GM11168 (cell line): ENCODE measurements at regions not wholly inside any gene's neighbourhood (a gene's known extent, or its start where the extent isn't known, plus 50 kb on each side); places are given as distances from the start of the nearest gene placed in this dataset.

Source experiments
- in situ Hi-C: fragments of 300-500 bp; cut with MboI; formaldehyde crosslinking; loops from one replicate; pipeline ENCODE4 v1.12.0; 2022; ENCODE audit warnings: low sequenced_read_pairs; ENCODE audit not compliant: unreplicated experiment

DNA sequence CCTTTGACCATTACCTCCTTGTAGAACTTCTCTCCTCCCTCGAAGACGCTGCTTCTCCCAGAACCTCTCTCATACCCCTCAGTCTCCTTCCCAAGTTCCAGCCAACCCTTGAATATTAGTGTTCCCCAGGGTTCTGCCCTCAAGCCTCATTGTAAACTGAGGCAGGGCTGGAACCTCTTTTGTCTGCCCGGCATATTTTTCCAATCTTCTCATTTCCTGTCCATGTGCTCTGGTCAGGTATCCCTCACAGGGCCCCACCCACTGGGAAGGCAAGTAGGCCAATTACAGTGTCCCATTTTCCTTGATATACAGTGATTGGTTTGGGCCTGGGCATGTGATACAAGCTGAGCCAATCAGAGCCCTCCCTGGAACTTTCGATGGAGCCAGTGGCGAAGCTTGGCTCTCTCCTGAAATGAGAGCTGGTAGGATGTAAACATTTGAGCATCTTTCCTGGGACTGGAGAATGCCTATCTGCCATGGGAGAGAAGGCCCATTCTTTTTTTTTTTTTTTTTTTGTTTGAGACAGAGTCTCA lies 57.1 kb upstream of the ID3 start:
- in situ Hi-C loops: no loop called here

DNA sequence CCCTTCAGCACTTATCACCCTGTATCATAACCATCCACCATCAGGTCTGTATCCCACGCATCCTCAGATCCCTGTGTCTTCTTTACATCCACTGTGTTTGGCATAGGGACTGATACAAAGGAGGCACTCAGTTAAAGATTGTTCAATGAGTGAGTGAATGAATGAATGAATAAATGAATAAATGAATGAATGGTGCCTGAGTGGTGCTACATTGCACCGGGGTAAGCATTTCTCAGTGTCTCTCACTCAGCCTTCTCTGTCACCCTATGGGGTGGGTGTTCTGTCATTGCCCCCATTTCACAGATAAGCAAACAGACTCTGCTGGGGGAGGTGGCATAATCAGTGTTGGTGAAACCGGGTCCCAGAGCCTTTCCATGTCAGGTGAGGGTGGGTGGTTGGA lies 56.6 kb upstream of the ID3 start:
- in situ Hi-C loops: no loop called here

DNA sequence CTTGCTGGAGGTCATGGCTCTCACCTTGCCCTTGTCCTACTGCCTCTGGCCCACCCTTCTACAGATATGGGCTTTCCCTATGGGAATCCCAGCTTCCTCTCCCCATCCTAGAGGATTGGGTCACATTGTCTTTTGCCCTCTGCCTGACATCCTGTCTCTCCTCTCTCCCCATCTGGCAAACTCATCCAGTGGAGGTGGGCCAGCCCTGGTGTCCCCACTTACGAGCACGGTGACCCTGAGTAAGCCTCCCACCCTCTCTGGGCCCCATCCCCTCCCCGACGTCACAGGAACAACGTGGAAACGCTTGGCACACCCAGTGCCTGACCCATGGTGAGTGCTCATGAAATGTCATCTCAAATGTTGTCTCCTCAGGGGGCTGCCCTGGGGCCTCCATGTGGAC lies 56.1 kb upstream of the ID3 start:
- in situ Hi-C loops: no loop called here

DNA sequence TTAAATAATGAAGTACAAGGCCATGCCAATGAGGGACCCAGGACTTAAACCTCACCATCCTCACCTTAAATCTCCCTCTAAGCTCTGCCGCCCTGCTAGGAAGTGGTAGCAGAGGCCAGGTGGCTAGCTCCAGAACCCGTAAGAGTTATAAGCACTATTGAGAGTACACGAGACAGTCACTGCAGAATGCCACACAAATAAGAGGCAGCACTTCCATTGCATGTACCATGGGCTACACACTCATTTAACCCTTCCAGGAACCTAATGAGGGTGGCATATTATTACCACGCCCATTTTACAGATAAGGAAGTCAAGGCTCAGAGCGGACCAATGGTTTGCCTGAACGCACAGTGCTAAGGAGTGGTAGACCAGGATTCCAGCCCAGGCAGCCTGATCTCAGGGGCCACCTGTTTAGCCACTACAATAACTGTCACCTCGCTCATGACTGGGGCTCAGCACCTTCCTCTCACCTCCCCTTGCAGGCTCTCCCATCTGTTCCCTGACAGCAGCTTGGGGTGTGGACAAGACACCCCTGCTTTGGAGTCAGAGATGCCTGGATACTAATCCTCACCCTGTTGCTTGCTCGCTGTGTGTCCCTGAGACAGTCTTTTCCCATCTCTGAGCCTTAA lies 54.8 kb upstream of the ID3 start:
- in situ Hi-C loops: loop anchor here (5.0 kb wide), 1 partner anchor 52 kb away; no protein-coding TSS in a partner anchor

DNA sequence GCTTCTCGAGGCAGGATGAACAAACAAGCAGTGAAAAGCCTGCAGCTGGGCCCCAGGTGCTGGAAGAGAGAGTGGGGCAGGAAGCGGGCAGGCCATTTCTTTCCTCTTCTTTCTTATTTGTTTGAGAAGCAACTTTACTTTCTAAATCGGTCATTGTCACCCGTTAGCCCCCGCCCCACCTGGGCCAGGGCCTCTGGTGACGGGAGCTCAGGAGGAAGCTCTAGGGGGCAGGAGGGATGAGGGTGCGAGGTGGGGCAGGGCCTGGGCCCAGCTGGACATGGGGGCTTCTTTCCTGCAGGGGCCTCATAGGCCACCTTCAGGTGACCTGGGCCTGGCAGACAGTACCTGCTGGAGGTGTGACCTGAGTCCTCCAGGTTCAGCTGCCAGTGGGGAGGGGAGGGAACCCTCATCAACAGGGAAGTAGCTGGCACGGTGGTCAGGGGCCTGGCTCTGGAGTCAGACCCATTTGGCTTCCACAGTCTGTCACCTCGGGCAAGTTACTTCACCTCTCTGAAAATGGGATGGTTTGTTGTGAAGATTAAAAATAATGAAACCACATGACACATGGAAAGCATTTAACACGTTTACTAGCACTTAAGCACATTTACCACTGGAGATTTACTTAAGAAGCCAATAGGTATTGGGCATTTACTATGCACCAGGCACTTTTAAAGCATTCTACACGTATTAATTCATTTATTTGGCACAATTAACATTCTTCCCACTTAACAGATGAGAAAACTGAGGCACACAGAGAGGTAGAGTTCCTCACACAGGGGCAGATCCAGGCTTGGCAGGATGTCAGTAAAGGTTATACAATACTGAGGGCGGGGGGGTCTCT lies 54.1 kb upstream of the ID3 start:
- in situ Hi-C loops: loop anchor here (5.0 kb wide), 1 partner anchor 51 kb away; no protein-coding TSS in a partner anchor

DNA sequence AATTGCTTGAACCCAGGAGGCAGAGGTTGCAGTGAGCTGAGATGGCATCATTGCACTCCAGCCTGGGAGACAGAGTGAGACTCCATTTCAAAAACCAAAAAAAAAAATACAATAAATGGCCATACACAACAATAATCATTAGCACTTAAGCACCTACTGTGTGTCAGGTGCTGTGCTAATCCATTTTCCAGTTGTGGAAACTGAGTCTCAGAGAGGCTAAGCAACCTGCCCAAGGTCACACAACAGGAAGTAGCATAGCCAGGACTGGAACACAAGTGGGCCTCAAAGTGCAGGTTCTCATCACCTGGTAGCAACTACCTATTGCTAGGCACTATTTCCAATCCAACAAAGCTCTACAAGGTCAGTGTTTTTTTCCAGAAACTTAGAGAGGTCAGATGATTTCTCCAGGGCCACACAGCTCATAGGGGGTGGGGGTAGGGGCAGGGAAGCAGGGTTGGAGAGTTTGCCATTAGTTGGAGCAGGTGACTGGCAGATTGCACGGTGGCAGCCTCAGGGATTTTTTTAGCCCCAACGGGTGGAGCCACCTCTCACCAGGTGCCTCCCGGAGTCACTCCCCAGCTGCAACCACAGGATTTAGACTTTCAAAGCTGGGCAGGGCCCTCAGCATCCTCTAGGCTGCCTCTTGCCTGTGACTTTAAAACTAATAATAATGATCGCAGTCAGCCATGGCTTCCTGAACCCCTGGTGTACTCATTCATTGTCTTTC lies 52.5 kb upstream of the ID3 start:
- in situ Hi-C loops: loop anchor here (5.0 kb wide), 1 partner anchor 49 kb away; no protein-coding TSS in a partner anchor

DNA sequence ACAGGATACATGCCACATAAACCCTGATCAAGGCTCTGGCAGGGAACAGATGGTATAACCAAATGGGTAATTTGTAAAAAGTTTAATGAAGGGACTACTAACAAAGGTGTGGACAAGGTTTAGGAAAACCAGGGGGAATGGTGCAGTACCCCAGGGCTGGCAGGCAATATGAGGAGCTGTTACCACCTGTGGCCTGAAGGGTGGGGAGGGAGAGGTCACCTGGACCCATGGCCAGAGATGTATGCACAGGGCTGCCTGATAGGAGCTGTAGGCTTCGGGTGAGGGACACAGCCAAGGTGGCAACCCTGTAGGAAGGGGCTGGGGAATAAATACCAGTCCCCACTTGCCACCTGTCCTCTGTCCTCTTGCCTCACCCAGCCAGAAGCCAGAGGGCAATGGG lies 51.4 kb upstream of the ID3 start:
- in situ Hi-C loops: loop anchor here (5.0 kb wide), 1 partner anchor 48 kb away; no protein-coding TSS in a partner anchor

DNA sequence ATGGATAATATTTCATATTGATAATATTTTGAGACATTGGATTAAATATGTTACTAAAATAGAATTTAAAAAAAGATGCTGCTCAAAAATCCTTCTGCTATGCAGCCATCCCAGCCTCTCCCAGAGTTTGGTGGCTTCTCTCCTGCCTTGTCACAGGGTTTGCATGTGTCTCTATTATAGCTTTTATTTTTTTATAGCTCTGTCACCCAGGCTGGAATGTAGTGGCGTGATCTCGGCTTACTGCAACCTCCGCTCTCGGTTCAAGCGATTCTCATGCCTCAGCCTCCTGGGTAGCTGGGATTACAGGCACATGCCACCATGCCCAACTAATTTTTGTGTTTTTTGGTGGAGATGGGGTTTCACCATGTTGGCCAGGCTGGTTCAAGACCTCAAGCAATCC lies 50.7 kb upstream of the ID3 start:
- in situ Hi-C loops: loop anchor here (5.0 kb wide), 1 partner anchor 48 kb away; no protein-coding TSS in a partner anchor
